Endothelial cell of umbilical vein (primary cell): ENCODE measurements at regions not wholly inside any gene's neighbourhood (a gene's known extent, or its start where the extent isn't known, plus 50 kb on each side); places are given as distances from the start of the nearest gene placed in this dataset.

Experiments
- CTCF ChIP-seq, 2 donors: IDR thresholded peaks; 1 replicate in 1 of 2; 2 replicates in 1 of 2; pipeline ENCODE4 v1.5.1; 2011; ENCODE audit warnings: low read length in 2 of 2, mild to moderate bottlenecking in 2 of 2, moderate library complexity in 2 of 2, control low read depth in 1 of 2, inconsistent platforms in 1 of 2, low read depth in 1 of 2; ENCODE audit not compliant: insufficient read depth in 1 of 2; ENCODE audit errors: extremely low read depth in 1 of 2
- EZH2 ChIP-seq: IDR thresholded peaks from 2 replicates; pipeline ENCODE4 v1.6.1; 2012; ENCODE audit warnings: borderline replicate concordance, low read depth, mild to moderate bottlenecking, moderate library complexity, low read length, inconsistent platforms; ENCODE audit not compliant: severe bottlenecking
- FOS ChIP-seq: IDR thresholded peaks from 2 replicates; pipeline ENCODE4 v1.6.1; 2011; ENCODE audit warnings: mild to moderate bottlenecking, low read length, moderate library complexity, borderline replicate concordance; ENCODE audit not compliant: insufficient read depth
- GATA2 ChIP-seq: IDR thresholded peaks from 2 replicates; pipeline ENCODE4 v1.7.0; 2011; ENCODE audit warnings: low read depth, mild to moderate bottlenecking, moderate library complexity, mixed read lengths, low read length; ENCODE audit not compliant: insufficient read length, insufficient read depth
- JUN ChIP-seq: IDR thresholded peaks from 2 replicates; pipeline ENCODE4 v1.6.1; 2011; ENCODE audit warnings: borderline replicate concordance, low read depth; ENCODE audit not compliant: insufficient read length, insufficient read depth
- MAX ChIP-seq: IDR thresholded peaks from 2 replicates; pipeline ENCODE4 v1.6.1; 2011; ENCODE audit not compliant: insufficient read depth, insufficient read length
- MYC ChIP-seq: IDR thresholded peaks from one replicate; pipeline ENCODE4 v1.6.1; 2011; ENCODE audit warnings: mild to moderate bottlenecking, low read depth, low read length
- POLR2A ChIP-seq: IDR thresholded peaks from 2 replicates; pipeline ENCODE4 v1.6.1; 2012; ENCODE audit warnings: low read depth, mild to moderate bottlenecking, control low read depth, low read length
- POLR2AphosphoS5 ChIP-seq: IDR thresholded peaks from 2 replicates; pipeline ENCODE4 v1.6.1; 2012; ENCODE audit warnings: low read depth, mild to moderate bottlenecking, control low read depth, low read length, moderate library complexity; ENCODE audit not compliant: insufficient read depth

GRCh38 chr11:109750964-109751363, 329.0 kb downstream of the C11orf87 start:
- TF ChIP-seq CTCF (IDR thresholded peaks at IDR 0.05; ENCODE audit: extremely low read depth in 1 of 2, insufficient read depth in 1 of 2, low read depth in 1 of 2, low read length in 2 of 2) (no peak), POLR2A (no peak), MAX (no peak), JUN (no peak), EZH2 (no peak), POLR2AphosphoS5 (no peak), FOS (no peak), MYC (no peak), GATA2 (no peak)
